T-helper 1 cell treated with Interleukin-12 subunit alpha and Interleukin-12 subunit beta and Interleukin-4 antibody, amounts not matched to agents 30 ng/mL and 1 ng/mL, for 36 hours (primary cell): ENCODE measurements at regions not wholly inside any gene's neighbourhood (a gene's known extent, or its start where the extent isn't known, plus 50 kb on each side); places are given as distances from the start of the nearest gene placed in this dataset.

Source experiments
- intact Hi-C: fragments of 100-400 bp; cut with micrococcal nuclease; formaldehyde crosslinking; loops from one replicate; pipeline ENCODE4 v1.15.1; 2024

DNA sequence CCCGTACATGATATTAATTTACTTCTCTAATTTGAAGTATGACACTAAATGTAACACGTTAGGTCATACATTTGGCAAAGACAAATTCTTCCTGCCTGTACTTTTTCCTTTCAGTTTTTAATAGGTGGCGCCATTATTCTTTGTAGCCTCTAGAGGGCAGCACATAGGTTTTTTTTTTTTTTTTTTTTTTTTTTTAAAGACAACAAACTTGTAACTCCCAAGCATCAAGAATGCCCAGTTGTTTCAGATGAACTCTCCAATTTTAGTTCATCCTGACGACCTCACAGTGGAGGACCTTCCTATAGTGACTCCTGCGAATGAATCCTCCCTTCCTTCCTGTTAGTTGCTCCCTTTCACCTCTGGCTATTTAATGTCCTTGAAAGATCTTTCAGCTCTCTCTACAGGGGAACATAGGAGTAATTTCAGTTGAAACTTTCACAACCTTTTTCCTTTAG, 139.3 kb upstream of the HDAC9 start:
- intact Hi-C loops = loop anchor here (1.0 to 10.0 kb wide), 5 partner anchors 219 to 1351 kb away; partner anchors contain the start of genes POLR1F and TWIST1

DNA sequence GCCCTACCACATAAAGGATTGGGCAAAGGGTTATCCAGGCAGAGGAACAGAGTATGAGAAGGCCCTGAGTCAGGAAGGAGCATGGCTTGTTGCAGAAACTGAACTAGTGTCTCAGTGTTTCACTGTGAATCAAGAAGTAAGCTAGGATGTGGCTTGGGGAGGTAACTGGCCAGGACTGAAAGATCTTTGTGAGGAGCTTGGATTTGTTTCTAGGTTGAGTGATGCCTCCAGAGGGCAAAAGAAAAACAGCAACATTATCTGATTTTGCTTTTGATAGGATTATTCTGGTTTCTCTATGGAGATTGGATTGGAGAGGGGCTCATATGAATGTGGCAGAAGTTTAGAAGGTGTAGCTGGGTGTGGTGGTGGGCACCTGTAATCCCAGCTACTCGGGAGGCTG, 137.9 kb upstream of the HDAC9 start:
- intact Hi-C loops = loop anchor here (1.0 to 10.0 kb wide), 5 partner anchors 217 to 1350 kb away; partner anchors contain the start of genes POLR1F and TWIST1

DNA sequence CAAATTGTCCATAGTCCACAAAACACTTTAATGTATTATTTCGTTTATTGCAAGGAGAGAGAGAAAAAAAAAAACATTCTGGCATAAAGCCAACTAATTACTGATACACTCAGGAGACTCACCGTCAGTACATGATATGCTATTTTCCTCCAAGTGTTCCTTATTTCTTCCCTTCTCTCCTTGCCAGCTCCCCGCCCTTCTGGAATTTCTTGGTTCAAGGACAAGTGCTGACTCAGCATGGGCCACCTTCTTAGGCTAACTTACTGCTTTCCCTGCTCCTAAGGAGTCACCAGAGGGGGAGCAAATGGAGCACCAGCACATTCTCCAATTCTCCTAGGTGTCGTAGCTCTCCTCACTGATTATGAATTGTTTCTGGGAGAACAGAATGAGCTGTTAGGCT, 133.8 kb upstream of the HDAC9 start:
- intact Hi-C loops = no loop called here

DNA sequence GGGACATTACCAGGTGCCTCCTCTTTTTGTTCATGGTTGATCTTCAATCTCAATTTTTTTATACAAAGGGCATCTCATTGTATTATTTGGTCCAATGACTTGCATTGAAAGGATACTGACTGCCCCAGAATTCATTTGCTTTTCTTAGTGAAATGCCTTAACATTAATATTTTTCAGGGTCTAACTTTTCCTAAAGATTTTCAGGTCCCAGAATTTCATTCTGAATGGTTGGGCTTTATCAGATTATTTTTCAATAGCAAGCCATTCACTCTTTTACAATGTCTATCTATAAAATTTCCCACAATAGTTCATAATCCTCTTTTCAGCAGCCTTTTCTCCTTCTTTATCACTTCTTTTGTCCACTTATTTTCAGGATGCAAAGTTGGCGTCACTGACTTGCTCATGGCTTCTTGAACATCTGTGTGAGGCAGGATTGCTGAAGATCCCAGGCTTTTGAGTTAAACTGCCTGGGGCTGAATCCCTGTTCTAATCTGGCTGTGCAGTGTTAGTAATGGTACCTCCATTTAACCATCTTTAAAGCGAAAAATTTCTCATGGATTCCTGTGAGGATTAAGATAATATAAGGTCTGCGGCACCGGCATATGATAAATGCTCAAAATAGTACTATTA, 131.7 kb upstream of the HDAC9 start:
- intact Hi-C loops = no loop called here

DNA sequence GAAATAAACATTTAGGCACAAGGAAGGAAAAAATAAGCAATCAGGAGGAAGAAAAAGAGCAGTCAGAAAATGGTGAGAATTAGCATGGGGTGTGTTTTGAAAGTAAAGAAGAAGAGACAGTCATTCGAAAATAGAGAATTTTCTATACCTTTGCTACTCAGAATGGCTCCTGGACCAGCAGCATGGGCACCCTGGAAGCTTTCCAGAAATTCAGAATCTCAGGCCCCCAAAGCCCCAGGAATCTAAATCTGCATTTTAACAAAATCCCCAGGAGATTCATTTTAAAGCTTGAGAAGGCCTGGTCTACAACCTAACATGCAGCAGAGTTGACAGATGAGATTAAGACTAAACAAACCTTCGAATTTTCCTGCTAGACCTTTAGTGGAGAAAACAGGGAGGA, 131.2 kb upstream of the HDAC9 start:
- intact Hi-C loops = no loop called here

DNA sequence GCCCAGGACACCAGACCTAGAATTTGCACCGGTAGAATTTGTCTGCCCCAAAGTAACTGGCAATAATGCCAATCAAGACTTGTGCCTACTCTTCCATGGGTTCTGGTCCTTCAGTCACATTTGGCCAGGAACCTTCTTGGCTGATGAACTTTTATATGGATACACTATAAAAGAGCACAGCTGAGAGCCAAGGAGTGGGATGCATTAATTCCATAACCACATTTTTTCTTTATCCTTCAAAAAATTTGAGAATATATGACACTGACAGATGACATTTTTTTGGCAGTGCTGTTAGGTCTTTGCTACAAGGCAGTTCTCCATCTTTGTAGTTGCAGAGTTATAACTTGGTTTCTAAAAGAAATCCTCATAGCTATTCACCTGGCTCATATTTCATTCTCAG, 129.2 kb upstream of the HDAC9 start:
- intact Hi-C loops = no loop called here

DNA sequence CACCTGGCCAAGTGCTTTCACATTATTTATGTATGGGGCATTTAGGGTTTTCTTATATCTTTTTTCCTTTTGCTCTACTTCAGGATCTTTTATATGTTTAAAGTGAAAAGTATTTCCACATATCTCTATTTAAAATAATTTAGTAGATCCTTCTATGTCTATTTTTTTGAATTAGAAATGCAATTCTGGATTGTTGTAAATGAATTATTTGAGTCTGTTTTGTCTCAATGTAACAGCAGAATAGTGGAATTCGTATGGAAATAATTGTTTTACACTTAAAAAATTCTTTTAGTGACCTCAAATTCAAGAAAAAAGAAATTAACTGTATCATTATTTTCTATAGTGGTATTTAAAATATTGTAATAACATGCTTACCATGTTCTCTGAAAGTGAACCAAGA, 126.5 kb upstream of the HDAC9 start:
- intact Hi-C loops = no loop called here

DNA sequence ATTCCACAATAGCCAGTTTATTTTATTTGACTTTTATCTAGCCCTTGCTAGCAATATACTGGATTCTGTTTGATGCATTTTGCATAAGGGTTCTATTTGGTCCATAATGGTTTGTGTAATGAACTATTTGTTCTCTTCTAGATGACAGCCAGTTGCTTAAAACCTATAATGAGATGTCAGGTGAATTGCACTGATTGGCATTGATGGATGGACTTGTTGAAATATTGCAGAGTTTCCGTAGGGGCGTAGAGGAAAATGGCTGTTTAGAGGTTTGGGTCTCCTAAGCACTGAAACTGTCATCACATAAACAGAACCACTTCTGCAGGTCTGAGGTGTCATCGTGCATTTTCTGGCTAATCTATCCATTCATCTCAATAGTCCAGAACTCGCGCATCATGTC, 124.9 kb upstream of the HDAC9 start:
- intact Hi-C loops = no loop called here

DNA sequence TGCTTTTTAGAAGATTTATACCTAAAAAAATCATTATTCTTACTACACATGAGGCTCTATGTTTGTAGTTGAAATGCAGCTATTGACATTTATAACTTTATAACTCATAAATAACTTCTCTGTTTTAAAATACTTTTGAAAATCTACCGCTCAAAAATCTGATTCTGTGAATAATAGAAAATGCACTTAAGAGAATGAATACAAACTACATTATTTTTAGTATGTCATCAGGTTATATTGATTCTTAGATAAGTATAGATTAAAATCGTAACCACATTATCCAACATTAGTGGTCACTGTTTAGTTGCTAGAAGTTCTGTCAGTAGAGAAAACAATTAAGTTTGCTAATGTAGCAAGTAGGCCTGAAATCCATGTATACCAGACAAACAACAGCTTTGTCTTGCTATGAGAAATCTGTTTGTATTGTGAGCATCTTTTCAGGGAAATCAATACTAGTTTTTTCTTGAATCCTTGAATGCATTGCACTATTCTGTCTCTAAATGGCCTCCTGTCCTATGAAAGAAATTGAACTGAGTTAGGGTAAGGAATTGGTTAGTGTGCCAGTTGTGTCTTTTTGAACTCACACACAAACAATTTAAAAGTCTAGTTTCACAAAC, 116.5 kb upstream of the HDAC9 start:
- intact Hi-C loops = no loop called here

DNA sequence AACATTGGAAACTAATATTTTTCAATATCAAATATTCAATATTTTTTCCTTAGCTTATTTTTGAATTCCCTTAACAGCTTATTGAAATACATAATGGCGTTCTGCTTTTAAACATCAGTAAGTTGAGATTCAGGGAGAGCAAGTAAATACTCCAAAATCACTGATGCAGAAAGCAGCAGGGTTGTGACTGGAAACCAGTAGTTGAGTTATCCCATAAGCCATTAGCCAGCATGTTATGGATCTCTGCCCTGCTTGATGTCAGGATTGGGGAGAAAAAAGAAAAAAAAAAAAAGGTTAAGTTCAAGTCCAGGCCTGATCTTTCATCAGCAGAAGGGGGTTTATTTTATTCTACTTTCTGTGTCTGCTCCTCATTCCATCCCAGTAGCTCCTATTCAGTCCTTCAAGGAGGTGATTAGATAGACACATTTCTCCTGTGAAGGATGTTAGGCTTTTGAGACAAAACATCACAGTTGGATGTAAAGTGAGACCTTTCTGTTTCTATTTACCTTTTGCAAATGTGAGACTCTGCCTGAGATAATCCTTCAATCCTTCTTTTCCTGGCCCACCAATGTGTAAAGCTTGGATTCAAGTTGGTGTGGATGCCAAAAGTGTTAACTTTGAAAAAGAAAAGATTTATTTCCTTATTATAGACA, 110.9 kb upstream of the HDAC9 start:
- intact Hi-C loops = no loop called here

DNA sequence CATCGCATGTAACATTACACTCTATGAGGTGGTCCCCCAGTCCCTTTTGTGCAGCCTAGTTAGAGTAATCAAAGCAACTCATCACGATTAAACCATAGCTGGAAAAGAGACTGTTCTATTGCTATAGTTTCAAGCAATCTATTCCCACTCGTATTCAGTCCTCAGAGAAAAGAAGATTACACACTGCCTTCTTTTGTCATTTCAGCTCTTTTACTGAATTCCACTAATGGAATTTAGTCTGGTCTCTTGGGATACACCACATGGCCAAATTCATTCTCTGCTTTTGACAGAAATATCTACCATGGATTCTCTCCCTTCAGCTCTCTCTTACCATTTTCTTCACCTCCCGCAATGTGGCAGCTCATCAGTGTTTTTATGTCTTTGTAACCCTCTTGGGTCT, 108.9 kb upstream of the HDAC9 start:
- intact Hi-C loops = no loop called here

DNA sequence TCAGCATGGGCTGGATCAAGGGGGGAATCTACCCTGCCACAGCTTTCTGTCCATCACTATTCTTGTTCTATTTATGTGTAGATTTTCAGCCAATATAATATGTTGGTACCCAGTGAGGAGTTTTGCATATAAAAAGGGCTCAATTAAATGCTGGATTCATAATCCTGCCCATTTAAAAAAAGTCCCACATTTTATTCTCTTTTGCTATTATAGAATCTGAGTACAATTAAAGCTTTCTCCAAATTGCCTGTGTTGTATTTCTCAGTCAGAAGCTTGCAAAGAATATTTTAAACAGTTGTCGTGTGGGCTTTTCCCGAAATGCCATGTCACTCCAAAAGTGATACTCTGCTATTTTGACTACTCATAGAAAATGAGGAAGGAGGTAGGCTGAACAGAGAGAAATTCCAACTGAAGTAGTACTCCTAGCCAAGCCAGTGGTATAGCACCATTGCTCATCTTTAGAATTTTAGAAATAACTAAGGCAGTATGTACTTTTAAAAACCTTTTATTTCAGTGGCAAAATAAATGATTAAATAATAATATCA, 108.3 kb upstream of the HDAC9 start:
- intact Hi-C loops = no loop called here

DNA sequence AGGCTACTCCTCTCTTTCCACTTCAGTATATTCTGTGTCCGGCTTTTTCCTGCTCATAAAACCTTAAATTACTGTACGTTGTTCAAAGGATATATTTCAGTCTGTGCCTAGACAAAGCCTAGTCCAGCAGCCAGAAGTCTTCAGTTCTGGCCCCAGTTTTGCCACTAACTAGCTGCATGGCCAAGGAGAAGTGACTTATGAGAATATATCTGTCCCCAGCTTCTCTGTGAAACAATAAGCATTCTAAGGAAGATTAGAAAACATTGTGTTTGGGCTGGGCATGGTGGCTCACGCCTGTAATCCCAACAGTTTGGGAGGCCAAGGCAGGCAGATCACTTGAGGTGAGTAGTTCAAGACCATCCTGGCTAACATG, 105.0 kb upstream of the HDAC9 start:
- intact Hi-C loops = no loop called here

DNA sequence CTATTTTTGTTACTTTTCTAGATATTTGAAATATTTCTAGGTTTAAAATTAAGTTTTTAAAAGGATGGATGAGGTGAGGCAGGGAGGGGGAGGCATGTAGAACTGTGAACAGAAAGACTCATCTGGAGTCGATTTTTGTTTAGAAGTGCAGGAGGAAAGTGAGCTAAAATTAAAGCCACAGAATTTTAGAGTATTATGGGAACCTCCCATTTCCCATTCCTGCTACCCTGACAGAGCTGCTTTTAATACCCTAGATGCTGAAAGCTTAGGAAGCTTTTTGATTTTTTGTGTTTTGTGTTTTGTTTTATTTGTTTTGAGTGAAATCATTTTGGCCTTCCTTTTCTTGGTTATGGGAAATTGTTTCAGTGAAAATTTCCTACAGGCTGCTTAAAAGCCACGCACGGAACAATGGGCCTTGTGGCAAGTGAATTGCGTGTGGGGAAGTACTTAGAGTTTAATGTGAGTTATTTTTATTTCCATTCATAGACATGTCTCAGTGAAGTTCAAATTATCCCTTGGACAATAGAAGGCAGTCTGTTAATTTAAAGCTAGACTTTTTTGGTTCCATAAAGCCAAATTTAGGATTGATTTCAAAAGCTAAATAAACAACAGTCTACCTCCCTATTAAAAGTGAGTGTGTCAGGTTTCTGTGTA, 102.0 kb upstream of the HDAC9 start:
- intact Hi-C loops = no loop called here

DNA sequence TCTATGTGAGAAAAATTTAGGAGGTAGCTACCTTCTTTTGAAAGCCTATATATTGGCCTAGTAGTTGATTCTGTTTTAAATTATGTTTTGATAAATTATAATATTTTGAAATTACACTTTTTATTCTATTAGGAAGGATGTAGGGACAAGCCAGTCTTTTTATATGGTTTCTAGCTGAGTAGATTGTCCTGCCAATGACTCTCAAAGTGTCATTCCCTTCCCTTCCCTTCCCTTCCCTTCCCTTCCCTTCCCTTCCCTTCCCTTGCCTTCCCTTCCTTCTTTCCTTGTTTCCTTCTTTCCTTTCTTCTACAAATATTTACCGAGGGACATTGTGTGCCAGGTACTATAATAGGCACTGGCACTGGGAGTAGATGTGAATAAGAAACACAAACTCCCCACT, 99.7 kb upstream of the HDAC9 start:
- intact Hi-C loops = no loop called here

DNA sequence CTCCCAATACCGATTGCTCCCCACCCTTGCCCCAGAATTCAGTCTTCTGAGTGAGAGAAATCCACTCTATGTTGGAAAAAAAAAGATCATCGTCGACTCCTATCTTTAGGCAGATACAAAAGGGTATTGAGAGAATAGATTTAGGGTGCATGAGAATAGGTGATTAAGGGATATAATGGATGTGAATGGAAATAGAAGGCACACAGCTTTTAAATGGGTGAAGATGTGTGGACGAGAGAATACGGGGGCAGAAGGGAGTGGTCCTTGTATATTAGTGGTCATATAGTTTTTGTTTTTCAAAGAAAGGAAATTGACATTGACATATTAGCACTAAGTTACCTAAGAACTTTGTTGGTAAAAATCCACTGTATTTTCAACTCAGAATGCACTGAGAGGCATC, 98.6 kb upstream of the HDAC9 start:
- intact Hi-C loops = no loop called here

DNA sequence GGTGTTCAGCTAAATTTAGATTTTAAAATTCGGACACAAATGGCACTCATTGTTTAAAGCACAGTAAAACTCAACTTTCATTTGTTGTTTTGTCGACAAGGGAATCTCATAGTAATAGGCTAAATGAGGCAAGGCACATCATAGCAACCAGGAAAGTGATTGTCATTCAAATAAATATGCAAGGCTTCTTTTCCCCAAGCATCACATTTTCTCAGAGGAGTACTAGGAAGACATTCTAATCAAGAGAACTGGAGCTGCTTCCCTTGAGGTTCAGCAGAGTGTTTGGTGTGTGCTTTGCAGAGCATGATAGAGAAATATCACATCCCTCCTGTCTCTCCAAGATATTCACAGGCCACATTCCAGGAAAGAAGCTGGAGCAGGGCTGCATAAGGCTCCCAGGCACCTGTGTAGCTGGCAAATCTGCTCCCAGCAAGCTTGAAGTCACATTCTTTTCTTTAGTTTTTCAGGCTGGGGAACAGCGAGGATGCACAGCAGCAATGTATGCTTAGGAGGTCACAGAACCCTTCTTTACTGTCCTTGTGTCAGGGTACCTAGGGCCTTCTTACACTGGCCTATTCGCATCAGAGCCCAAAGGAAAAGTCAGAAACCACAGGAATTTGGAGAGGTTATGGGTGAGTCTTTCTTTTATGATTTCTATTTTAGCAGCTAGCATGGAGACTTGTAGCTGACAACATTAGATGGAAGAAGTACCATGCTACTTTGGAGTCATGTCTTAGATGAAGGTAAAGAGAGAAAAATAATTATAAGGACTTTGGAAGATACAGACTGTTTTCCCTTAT, 95.9 kb upstream of the HDAC9 start:
- intact Hi-C loops = no loop called here

DNA sequence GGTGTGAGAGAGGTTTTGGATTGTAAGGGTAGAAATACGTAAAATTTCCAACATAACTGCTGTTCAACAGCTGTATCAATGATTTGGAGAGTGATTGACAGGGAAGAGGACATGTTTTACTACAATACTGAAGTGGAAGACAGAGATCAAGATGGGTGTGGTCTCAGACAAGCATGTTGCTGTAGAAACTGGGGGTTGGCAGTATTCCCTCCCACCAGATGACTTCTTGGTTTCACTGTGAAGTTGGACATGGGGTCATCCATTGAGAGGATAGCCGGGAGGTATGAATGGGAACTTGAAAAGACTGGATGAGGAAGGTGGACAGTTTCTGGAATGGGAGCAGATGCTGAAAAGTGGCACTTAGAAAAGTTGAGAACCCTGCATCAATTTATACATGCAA, 95.3 kb upstream of the HDAC9 start:
- intact Hi-C loops = no loop called here

DNA sequence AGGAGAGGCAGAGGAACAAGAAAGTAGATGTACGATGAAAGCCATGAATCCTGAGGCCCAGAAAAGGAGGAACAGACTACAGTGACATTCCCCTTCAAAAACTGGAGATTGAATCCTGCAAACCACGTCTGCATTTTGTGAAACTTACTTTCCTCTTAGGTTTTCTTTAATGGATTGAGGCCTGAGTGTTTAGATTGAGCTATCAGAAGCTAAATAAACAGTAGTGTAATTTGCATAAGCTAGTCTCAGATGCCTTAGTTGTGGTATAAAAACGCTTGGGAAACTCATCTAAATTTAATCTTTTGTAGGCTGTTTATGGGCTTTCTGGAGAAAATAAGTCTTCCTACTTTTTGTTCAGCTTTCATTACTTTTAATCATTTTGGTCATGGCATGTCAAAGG, 94.8 kb upstream of the HDAC9 start:
- intact Hi-C loops = no loop called here

DNA sequence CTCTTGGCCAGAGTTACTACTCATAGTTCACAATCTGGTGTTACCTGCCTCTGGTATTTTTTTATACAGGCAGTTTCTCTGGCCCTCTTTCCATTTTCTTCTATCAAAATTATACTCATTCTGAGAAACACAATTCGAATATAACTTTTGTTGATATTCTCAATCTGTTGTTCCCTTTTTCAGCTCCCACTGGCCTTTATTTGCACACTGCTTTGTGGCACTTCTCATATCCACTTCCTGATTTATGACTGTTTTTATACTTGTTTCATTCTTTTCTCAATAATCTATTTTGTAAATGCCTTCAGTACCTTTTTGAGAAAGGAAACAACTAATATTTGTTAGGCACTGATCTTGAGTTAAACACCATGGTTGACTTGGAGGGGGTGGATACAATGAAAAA, 93.8 kb upstream of the HDAC9 start:
- intact Hi-C loops = no loop called here

DNA sequence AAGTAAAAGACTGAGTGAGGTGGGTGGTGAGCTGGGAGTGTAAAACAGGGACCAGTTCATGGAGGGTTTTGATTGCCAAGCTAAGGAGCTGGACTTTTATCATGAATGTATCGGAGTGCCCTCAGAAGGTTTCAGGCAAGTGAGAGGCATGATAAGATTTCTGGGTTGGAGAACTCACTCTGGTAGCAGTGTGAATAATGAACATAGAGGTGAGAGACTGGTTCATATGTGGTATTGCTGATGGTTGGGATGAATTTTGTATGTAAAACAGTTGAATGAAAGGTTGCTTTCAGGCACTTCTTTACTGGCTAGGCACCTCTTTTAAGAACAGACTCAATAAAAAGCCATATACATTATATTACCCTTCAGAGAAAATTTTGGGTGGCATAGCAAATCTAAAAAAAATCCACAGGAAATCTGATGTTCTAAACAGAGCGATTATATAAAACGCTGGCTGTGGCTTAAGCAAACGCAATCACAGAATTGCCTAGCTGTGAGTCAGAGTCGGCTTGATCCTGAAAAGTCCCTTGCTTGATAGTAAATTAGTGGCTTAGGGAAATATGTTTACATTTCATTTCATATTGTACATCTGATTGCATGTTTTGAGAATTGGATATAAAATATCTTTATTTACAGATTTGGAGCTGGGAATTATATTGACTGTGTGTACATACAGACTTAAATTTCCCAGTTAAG, 92.9 kb upstream of the HDAC9 start:
- intact Hi-C loops = no loop called here
